K562 (cell line): ENCODE measurements at regions not wholly inside any gene's neighbourhood (a gene's known extent, or its start where the extent isn't known, plus 50 kb on each side); places are given as distances from the start of the nearest gene placed in this dataset.

Experiments used
- ATAC-seq: fragments of 200-7000 bp; cut with Tn5 transposase; 3 replicates; pipeline ENCODE4 v1.9.1; 2020; ENCODE audit warnings: moderate library complexity
- BruUV-seq: library from RNA; stranded (reverse); fragments of 400-500 nt; replicated peaks from 2 replicates; lab custom pipeline; 2021; lab: Mats Ljungman, UMichigan
- CTCF ChIA-PET: fragments of 300-600 bp; formaldehyde crosslinking; extraction: SDS; loops from one replicate; lab custom pipeline; 2021; ENCODE audit warnings: low intra/inter-chr PET ratio; lab: Yijun Ruan, JAX
- POLR2A ChIA-PET: fragments of 300-600, 350-650 bp; sonication (Branson Sonifier 250); formaldehyde crosslinking; extraction: SDS; loops from one replicate; lab custom pipeline; 2021; ENCODE audit warnings: antibody characterized with exemption, inconsistent platforms; lab: Yijun Ruan, JAX
- DNase-seq, 4 experiments: peaks; one replicate each; pipeline versions ENCODE4 v3.0.0 to v3.0.0-alpha.2; 2011 to 2018; ENCODE audit warnings: low spot score in 3 of 4, mixed read lengths in 3 of 4; ENCODE audit errors: extremely low read depth in 1 of 4
- FAIRE-seq: peaks from 2 replicates; lab custom pipeline; 2011; peaks lifted over from hg19 to GRCh38; lab: Jason Lieb, UNC
- H2AFZ ChIP-seq: 2 replicates; pipeline ENCODE4 v1.6.0; 2011; ENCODE audit warnings: low read depth, low read length, control low read depth, inconsistent platforms
- H3K27ac ChIP-seq: fragments of 200-600 bp; 3 replicates; pipeline ENCODE4 v1.8.0; 2011; ENCODE audit warnings: low read depth, mild to moderate bottlenecking, control low read depth, inconsistent platforms, low read length, moderate library complexity, mixed read lengths; ENCODE audit errors: extremely low read depth
- H3K27me3 ChIP-seq, 2 experiments: fragments of 300-600 bp in 1 of 2; 2 replicates in 1 of 2; 3 replicates in 1 of 2; pipeline versions ENCODE4 v1.6.0 to v1.8.0; 2011; ENCODE audit warnings: inconsistent platforms in 2 of 2, low read length in 2 of 2, mild to moderate bottlenecking in 1 of 2, mixed read lengths in 1 of 2, moderate library complexity in 1 of 2; ENCODE audit not compliant: control insufficient read depth in 2 of 2, insufficient read depth in 2 of 2
- H3K36me3 ChIP-seq: fragments of 300-600 bp; 3 replicates; pipeline ENCODE4 v1.8.0; 2011; ENCODE audit warnings: mild to moderate bottlenecking, low read length, inconsistent platforms; ENCODE audit not compliant: control insufficient read depth, insufficient read depth
- H3K4me1 ChIP-seq, 2 experiments: fragments of 200-600 bp in 1 of 2; replicated peaks in 1 of 2; 2 replicates in 1 of 2; 3 replicates in 1 of 2; pipeline versions ENCODE4 v1.5.1 to v1.8.0; 2011; ENCODE audit warnings: inconsistent platforms in 2 of 2, low read length in 2 of 2, mild to moderate bottlenecking in 1 of 2, mixed read lengths in 1 of 2, moderate library complexity in 1 of 2; ENCODE audit not compliant: control insufficient read depth in 2 of 2, insufficient read depth in 2 of 2
- H3K4me2 ChIP-seq: 2 replicates; pipeline ENCODE4 v1.6.1; 2011; ENCODE audit warnings: low read length, control low read depth, inconsistent platforms, mixed read lengths; ENCODE audit not compliant: insufficient read depth
- H3K4me3 ChIP-seq: fragments of 200-600 bp; sonication (generic), shearing (Covaris generic); 2 replicates; pipeline ENCODE4 v1.5.1; 2016; ENCODE audit warnings: control low read depth, inconsistent platforms
- H3K79me2 ChIP-seq: fragments of 200-600 bp; 3 replicates; pipeline ENCODE4 v1.8.0; 2011; ENCODE audit warnings: low read length, inconsistent platforms; ENCODE audit not compliant: control insufficient read depth, insufficient read depth
- H3K9ac ChIP-seq, 2 experiments: 2 replicates each; pipeline versions ENCODE4 v1.6.0 to v1.6.1; 2011; ENCODE audit warnings: low read depth in 2 of 2, low read length in 2 of 2, control low read depth in 1 of 2, inconsistent platforms in 1 of 2, mild to moderate bottlenecking in 1 of 2, mixed read lengths in 1 of 2; ENCODE audit not compliant: insufficient read depth in 1 of 2
- H3K9me1 ChIP-seq: one replicate; pipeline ENCODE4 v1.6.0; 2011; ENCODE audit warnings: inconsistent platforms, mild to moderate bottlenecking, low read length, moderate library complexity; ENCODE audit not compliant: control insufficient read depth, insufficient read depth
- H3K9me3 ChIP-seq: replicated peaks from 2 replicates; pipeline ENCODE4 v1.5.1; 2011; ENCODE audit warnings: low read depth, low read length, inconsistent platforms; ENCODE audit not compliant: control insufficient read depth, insufficient read depth
- H4K20me1 ChIP-seq: replicated peaks from 2 replicates; pipeline ENCODE4 v1.6.1; 2011; ENCODE audit warnings: low read length, inconsistent platforms, mixed read lengths; ENCODE audit not compliant: control insufficient read depth, insufficient read depth
- FOSL1 ChIP-seq: fragments of 200-800 bp; sonication (Bioruptor generic); conservative IDR thresholded peaks from 2 replicates; pipeline ENCODE4 v1.6.1; 2016; ENCODE audit warnings: missing genetic modification characterization, missing compliant biosample characterization
- HLTF ChIP-seq: fragments of 450-650 bp; IDR thresholded peaks from 2 replicates; pipeline ENCODE4 v1.6.1; 2016
- HNRNPUL1 ChIP-seq: fragments of 200-400 bp; formaldehyde crosslinking; IDR thresholded peaks from 2 replicates; pipeline ENCODE4 v1.6.1; 2017; ENCODE audit warnings: low read length
- SPI1 ChIP-seq: IDR thresholded peaks from 2 replicates; pipeline ENCODE4 v1.6.1; 2011; ENCODE audit warnings: low read depth, low read length, control low read depth, borderline replicate concordance
- TEAD2 ChIP-seq: fragments of 450-650 bp; IDR thresholded peaks from 2 replicates; pipeline ENCODE4 v1.6.1; 2016; ENCODE audit warnings: missing genetic modification characterization, control low read depth, missing compliant biosample characterization
- XRCC4 ChIP-seq: IDR thresholded peaks from one replicate; pipeline ENCODE4 v1.6.1; 2011; ENCODE audit not compliant: insufficient read depth, insufficient read length; ENCODE audit errors: extremely low read depth
- WGBS: fragments of 100-300 bp; shearing (Covaris generic); methylation state at CpG from one replicate; pipeline ENCODE4 v1.1.6; 2016; ENCODE audit warnings: low coverage, mixed read lengths; ENCODE audit not compliant: insufficient coverage; ENCODE audit errors: missing lambda C conversion rate; 5-methylcytosine and 5-hydroxymethylcytosine counted together
- in situ Hi-C: fragments of 300-500 bp; cut with MboI; formaldehyde crosslinking; loops from 4 replicates; pipeline ENCODE4 v1.15.0; 2018; ENCODE audit warnings: inconsistent platforms, mixed read lengths
- intact Hi-C: fragments of 100-400 bp; cut with micrococcal nuclease; formaldehyde crosslinking; loops from 2 replicates; pipeline ENCODE4 v1.14.2; 2022

DNA sequence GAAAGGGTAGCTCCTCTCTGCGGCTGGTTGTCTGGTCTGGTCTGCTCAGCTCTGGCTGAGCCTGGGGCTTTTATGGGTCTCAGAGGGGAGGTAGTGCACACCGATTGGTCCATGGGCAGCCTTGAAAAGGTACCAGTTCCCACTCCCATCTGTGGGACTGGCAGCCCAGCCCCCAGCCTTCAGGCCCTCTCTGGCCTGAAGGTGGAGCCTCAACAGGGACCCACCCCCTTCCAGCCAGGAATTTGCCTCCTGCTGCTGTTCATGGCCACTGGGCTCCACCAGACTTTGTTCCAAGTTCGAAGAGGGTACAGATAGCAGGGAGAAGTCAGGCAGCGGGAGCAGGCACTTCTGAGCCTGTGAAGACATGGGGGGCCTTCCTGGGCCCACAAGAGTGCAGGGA is 165.3 kb upstream of the SLC27A6 start:
- H3K27me3 ChIP-seq, result no peaks in the 10 kb centered on the region
- CTCF ChIA-PET, result no interaction called here
- H3K9me1 ChIP-seq, result no peaks in the 10 kb centered on the region
- 5% methylated on average over 4 of the region's 4 CpGs for WGBS
- H3K4me2 ChIP-seq, result no peak overlapping the region
- in situ Hi-C loops (no loop called here), intact Hi-C loops (no loop called here)
- no TSS peak for BruUV-seq
- H3K79me2 ChIP-seq, result no peaks in the 10 kb centered on the region
- no peak overlapping the region for H3K4me3 ChIP-seq
- no peak overlapping the region for H3K9ac ChIP-seq
- H3K27ac ChIP-seq, result no peak overlapping the region
- POLR2A ChIA-PET, result no interaction called here
- ATAC-seq (no peak), FAIRE-seq (no peak), DNase-seq (no peak)
- no peaks in the 10 kb centered on the region for H3K4me1 ChIP-seq
- no peak overlapping the region for H2AFZ ChIP-seq
- no peaks in the 10 kb centered on the region for H4K20me1 ChIP-seq
- no peak for TF ChIP-seq TEAD2 (tag)
- TF ChIP-seq XRCC4, result no peak
- no peaks in the 10 kb centered on the region for H3K36me3 ChIP-seq
- no peaks in the 10 kb centered on the region for H3K9me3 ChIP-seq

DNA sequence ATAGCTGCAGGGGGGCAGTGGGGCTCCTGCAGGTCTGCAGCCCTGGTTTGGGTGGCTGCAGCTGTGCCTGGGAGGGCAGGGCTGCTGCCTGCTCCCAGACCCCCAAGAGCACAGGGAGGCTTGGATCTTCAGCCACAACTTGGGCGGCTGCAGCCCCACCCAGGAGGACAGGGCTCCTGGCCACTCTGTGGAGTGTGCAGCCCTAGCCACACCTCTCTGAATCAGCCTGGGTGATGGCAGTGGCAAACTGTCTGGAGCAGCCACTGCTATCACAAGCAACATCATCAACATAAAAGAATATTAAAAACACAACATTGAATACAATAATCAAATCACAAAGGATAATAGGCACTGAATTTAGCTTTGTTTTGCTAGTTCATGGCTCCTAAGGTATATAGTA is 164.9 kb upstream of the SLC27A6 start:
- Histone ChIP-seq H3K27ac (no peak overlapping the region), H3K79me2 (no peaks in the 10 kb centered on the region), H4K20me1 (no peaks in the 10 kb centered on the region), H3K9ac (no peak overlapping the region), H3K4me1 (no peaks in the 10 kb centered on the region), H3K4me2 (no peak overlapping the region), H3K36me3 (no peaks in the 10 kb centered on the region), H2AFZ (no peak overlapping the region), H3K27me3 (no peaks in the 10 kb centered on the region), H3K4me3 (no peak overlapping the region), H3K9me3 (no peaks in the 10 kb centered on the region), H3K9me1 (no peaks in the 10 kb centered on the region)
- intact Hi-C loops (no loop called here), in situ Hi-C loops (no loop called here)
- ChIA-PET CTCF (no interaction called here), POLR2A (no interaction called here)
- no peak for TF ChIP-seq FOSL1 (tag)
- no peak for TF ChIP-seq HNRNPUL1
- no peak for TF ChIP-seq SPI1
- no peak for TF ChIP-seq HLTF
- WGBS, result 0% methylated on average over 1 of the region's 1 CpG
- ATAC-seq (no peak), DNase-seq (no peak), FAIRE-seq (no peak)
- BruUV-seq, result no TSS peak
